ENCODE measurements at regions not wholly inside any gene's neighbourhood (a gene's known extent, or its start where the extent isn't known, plus 50 kb on each side); places are given as distances from the start of the nearest gene placed in this dataset.

DNA sequence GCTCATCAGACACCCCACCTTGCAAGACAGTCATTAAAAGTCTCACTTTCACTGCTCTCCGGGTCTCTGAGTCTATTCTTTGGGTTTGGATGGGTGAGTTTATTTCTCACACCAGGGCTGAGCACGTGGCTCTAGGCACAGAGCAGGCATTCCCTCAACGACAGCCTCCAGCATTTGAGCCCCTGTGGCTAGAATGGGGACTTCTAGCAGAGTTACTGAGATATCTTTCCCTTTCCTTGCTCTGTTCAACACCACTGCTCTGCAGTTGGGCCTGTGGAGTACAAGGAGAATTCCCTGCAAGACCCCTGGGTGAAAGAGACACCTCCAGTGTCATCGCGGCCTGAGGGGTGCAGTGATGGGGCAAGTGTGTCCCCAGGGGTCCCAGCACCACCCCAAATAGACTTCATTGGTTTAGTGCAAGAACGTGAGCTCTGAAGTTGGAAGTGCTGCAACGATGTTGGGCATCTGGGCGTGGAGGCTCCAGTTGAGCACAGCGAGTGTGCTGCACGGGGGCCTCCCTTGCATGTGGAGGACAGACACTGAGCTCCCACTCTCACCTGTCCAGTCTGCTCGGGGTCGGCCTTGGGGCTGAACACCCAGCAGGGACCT is 184.1 kb upstream of the HS6ST1 start (continued):
- TF ChIP-seq, protein P1, sequence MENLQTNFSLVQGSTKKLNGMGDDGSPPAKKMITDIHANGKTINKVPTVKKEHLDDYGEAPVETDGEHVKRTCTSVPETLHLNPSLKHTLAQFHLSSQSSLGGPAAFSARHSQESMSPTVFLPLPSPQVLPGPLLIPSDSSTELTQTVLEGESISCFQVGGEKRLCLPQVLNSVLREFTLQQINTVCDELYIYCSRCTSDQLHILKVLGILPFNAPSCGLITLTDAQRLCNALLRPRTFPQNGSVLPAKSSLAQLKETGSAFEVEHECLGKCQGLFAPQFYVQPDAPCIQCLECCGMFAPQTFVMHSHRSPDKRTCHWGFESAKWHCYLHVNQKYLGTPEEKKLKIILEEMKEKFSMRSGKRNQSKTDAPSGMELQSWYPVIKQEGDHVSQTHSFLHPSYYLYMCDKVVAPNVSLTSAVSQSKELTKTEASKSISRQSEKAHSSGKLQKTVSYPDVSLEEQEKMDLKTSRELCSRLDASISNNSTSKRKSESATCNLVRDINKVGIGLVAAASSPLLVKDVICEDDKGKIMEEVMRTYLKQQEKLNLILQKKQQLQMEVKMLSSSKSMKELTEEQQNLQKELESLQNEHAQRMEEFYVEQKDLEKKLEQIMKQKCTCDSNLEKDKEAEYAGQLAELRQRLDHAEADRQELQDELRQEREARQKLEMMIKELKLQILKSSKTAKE (CRISPR knock-in tag; IDR thresholded peaks at IDR 0.05; ENCODE audit: borderline replicate concordance), result no peak
- TF ChIP-seq, protein P2, sequence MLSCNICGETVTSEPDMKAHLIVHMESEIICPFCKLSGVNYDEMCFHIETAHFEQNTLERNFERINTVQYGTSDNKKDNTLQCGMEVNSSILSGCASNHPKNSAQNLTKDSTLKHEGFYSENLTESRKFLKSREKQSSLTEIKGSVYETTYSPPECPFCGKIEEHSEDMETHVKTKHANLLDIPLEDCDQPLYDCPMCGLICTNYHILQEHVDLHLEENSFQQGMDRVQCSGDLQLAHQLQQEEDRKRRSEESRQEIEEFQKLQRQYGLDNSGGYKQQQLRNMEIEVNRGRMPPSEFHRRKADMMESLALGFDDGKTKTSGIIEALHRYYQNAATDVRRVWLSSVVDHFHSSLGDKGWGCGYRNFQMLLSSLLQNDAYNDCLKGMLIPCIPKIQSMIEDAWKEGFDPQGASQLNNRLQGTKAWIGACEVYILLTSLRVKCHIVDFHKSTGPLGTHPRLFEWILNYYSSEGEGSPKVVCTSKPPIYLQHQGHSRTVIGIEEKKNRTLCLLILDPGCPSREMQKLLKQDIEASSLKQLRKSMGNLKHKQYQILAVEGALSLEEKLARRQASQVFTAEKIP (CRISPR knock-in tag; IDR thresholded peaks at IDR 0.05; ENCODE audit: borderline replicate concordance), result no peak
- TF ChIP-seq, protein P3, sequence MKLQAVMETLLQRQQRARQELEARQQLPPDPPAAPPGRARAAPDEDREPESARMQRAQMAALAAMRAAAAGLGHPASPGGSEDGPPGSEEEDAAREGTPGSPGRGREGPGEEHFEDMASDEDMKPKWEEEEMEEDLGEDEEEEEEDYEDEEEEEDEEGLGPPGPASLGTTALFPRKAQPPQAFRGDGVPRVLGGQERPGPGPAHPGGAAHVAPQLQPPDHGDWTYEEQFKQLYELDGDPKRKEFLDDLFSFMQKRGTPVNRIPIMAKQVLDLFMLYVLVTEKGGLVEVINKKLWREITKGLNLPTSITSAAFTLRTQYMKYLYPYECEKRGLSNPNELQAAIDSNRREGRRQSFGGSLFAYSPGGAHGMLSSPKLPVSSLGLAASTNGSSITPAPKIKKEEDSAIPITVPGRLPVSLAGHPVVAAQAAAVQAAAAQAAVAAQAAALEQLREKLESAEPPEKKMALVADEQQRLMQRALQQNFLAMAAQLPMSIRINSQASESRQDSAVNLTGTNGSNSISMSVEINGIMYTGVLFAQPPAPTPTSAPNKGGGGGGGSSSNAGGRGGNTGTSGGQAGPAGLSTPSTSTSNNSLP (IDR thresholded peaks at IDR 0.05; ENCODE audit: low read depth, low read length), result no peak
- no peak for TF ChIP-seq ZBTB8A (CRISPR knock-in tag; IDR thresholded peaks at IDR 0.05; ENCODE audit: borderline replicate concordance, low read depth)
- no peak for TF ChIP-seq ATF1 (CRISPR knock-in tag; IDR thresholded peaks at IDR 0.05)
- TF ChIP-seq, protein P4, sequence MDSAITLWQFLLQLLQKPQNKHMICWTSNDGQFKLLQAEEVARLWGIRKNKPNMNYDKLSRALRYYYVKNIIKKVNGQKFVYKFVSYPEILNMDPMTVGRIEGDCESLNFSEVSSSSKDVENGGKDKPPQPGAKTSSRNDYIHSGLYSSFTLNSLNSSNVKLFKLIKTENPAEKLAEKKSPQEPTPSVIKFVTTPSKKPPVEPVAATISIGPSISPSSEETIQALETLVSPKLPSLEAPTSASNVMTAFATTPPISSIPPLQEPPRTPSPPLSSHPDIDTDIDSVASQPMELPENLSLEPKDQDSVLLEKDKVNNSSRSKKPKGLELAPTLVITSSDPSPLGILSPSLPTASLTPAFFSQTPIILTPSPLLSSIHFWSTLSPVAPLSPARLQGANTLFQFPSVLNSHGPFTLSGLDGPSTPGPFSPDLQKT (CRISPR knock-in tag; IDR thresholded peaks at IDR 0.05; ENCODE audit: borderline replicate concordance), result no peak
